ENCODE measurements at regions not wholly inside any gene's neighbourhood (a gene's known extent, or its start where the extent isn't known, plus 50 kb on each side); places are given as distances from the start of the nearest gene placed in this dataset.

- Histone ChIP-seq H3K9ac (no peak overlapping the region), H3K79me2 (no peaks in the 10 kb centered on the region), H3K9me3 (ENCODE audit: control insufficient read depth, low read length) (no peaks in the 10 kb centered on the region), H3K4me3 (ENCODE audit: low read depth, low read length) (no peak overlapping the region), H3K27ac (no peak overlapping the region), H3K4me1 (no peaks in the 10 kb centered on the region), H3K4me2 (ENCODE audit: low read length) (no peak overlapping the region), H3K36me3 (ENCODE audit: control insufficient read depth, insufficient read depth, low read length) (no peaks in the 10 kb centered on the region), H3K27me3 (ENCODE audit: control insufficient read depth, insufficient read depth, low read length) (no peaks in the 10 kb centered on the region), H2AFZ (no peak overlapping the region)
- TF ChIP-seq, protein P1, sequence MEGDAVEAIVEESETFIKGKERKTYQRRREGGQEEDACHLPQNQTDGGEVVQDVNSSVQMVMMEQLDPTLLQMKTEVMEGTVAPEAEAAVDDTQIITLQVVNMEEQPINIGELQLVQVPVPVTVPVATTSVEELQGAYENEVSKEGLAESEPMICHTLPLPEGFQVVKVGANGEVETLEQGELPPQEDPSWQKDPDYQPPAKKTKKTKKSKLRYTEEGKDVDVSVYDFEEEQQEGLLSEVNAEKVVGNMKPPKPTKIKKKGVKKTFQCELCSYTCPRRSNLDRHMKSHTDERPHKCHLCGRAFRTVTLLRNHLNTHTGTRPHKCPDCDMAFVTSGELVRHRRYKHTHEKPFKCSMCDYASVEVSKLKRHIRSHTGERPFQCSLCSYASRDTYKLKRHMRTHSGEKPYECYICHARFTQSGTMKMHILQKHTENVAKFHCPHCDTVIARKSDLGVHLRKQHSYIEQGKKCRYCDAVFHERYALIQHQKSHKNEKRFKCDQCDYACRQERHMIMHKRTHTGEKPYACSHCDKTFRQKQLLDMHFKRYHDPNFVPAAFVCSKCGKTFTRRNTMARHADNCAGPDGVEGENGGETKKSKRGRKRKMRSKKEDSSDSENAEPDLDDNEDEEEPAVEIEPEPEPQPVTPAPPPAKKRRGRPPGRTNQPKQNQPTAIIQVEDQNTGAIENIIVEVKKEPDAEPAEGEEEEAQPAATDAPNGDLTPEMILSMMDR (IDR thresholded peaks at IDR 0.05), result no peak
Measured at GRCh38 chr5:110058175-110058574, 368.4 kb downstream of the MAN2A1 start.

GRCh38 chr5:110062246-110062645 lies 372.5 kb downstream of the MAN2A1 start:
- H3K79me2 ChIP-seq, result no peaks in the 10 kb centered on the region
- no peak overlapping the region for H3K4me2 ChIP-seq (ENCODE audit: low read length)
- no peaks in the 10 kb centered on the region for H3K27me3 ChIP-seq (ENCODE audit: control insufficient read depth, insufficient read depth, low read length)
- H3K9ac ChIP-seq, result no peak overlapping the region
- no peaks in the 10 kb centered on the region for H3K9me3 ChIP-seq (ENCODE audit: control insufficient read depth, low read length)
- H2AFZ ChIP-seq, result no peak overlapping the region
- no peak overlapping the region for H3K4me3 ChIP-seq (ENCODE audit: low read depth, low read length)
- H3K27ac ChIP-seq, result no peak overlapping the region
- no peaks in the 10 kb centered on the region for H3K4me1 ChIP-seq
- no peaks in the 10 kb centered on the region for H3K36me3 ChIP-seq (ENCODE audit: control insufficient read depth, insufficient read depth, low read length)
- TF ChIP-seq, protein P1 (IDR thresholded peaks at IDR 0.05), result no peak

- TF ChIP-seq, protein P1 (IDR thresholded peaks at IDR 0.05), result no peak
- Histone ChIP-seq H2AFZ (no peak overlapping the region), H3K4me3 (ENCODE audit: low read depth, low read length) (no peak overlapping the region), H3K4me1 (no peaks in the 10 kb centered on the region), H3K27ac (no peak overlapping the region), H3K27me3 (ENCODE audit: control insufficient read depth, insufficient read depth, low read length) (no peaks in the 10 kb centered on the region), H3K9me3 (ENCODE audit: control insufficient read depth, low read length) (no peaks in the 10 kb centered on the region), H3K4me2 (ENCODE audit: low read length) (no peak overlapping the region), H3K79me2 (no peaks in the 10 kb centered on the region), H3K9ac (no peak overlapping the region), H3K36me3 (ENCODE audit: control insufficient read depth, insufficient read depth, low read length) (no peaks in the 10 kb centered on the region)
Measured at GRCh38 chr5:110063640-110064602, 374.2 kb downstream of the MAN2A1 start.

DNA sequence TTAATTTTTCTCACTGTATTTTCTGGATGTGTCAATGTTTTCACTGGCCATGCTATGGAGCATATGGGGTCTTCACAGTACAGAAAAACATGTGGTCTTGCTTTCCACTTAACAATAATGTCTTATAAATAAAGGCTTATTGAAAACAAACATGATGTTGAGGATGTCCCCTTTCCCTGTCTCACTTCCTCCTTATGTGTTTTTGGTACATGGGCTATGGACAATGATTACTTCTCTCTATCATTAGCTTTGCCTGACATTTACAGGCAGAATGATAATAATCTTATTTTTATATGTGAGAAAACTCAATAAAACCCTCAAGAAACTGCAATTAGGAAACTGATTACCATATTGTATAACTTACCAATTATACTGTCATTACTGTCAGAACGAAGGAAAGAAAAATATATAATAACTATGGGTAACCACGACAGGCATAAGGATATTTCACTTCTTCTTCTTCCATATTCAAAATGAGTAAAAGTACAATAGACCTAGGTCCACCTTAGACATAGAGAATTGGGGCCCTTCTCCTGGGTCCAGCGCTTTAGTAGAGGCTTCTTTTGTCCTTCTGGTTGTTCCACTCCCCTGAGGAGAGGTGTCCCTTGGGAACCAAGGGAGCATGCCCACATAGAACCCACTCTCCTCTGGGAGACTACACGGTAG lies 375.0 kb downstream of the MAN2A1 start:
- H3K36me3 ChIP-seq (ENCODE audit: control insufficient read depth, insufficient read depth, low read length), result no peaks in the 10 kb centered on the region
- TF ChIP-seq, protein P1 (IDR thresholded peaks at IDR 0.05), result no peak

More for the DNA sequence above, 375.0 kb downstream of the MAN2A1 start:
- Histone ChIP-seq H3K4me2 (ENCODE audit: low read length) (no peak overlapping the region), H3K27me3 (ENCODE audit: control insufficient read depth, insufficient read depth, low read length) (no peaks in the 10 kb centered on the region), H3K27ac (no peak overlapping the region), H3K9ac (no peak overlapping the region), H2AFZ (no peak overlapping the region), H3K79me2 (no peaks in the 10 kb centered on the region), H3K9me3 (ENCODE audit: control insufficient read depth, low read length) (no peaks in the 10 kb centered on the region), H3K4me3 (ENCODE audit: low read depth, low read length) (no peak overlapping the region), H3K4me1 (no peaks in the 10 kb centered on the region)

All from parathyroid adenoma (tissue), 2 donors.